ENCODE measurements at regions not wholly inside any gene's neighbourhood (a gene's known extent, or its start where the extent isn't known, plus 50 kb on each side); places are given as distances from the start of the nearest gene placed in this dataset.
A peak's percentile ranks its signal among the peaks of the same experiment; 100 is the strongest.

GRCh38 chr1:99447721-99448120 is 183.4 kb downstream of the PLPPR4 start:
- H3K9me3 Mint-ChIP-seq, result no peaks in the 10 kb centered on the region
- no peak overlapping the region for H3K27ac Mint-ChIP-seq
- no peaks in the 10 kb centered on the region for H3K4me1 Mint-ChIP-seq
- no peaks in the 10 kb centered on the region for H3K36me3 Mint-ChIP-seq (ENCODE audit: low read depth)
- peaks cover 4% of the 10 kb centered on the region for H3K27me3 Mint-ChIP-seq (ENCODE audit: low read depth, poor library complexity)
- no peak overlapping the region for H3K4me3 Mint-ChIP-seq
- TF ChIP-seq CTCF (IDR thresholded peaks at IDR 0.05), result no peak
- no peak for DNase-seq

GRCh38 chr1:99455760-99456159 is 190.2 kb upstream of the PALMD start:
- TF ChIP-seq CTCF (IDR thresholded peaks at IDR 0.05), result no peak
- Mint-ChIP-seq H3K4me1 (no peaks in the 10 kb centered on the region), H3K27me3 (ENCODE audit: low read depth, poor library complexity) (peaks cover 5% of the 10 kb centered on the region), H3K4me3 (no peak overlapping the region), H3K36me3 (ENCODE audit: low read depth) (no peaks in the 10 kb centered on the region), H3K27ac (no peak overlapping the region), H3K9me3 (no peaks in the 10 kb centered on the region)
- no peak for DNase-seq

- Mint-ChIP-seq H3K9me3 (no peaks in the 10 kb centered on the region), H3K36me3 (ENCODE audit: low read depth) (no peaks in the 10 kb centered on the region), H3K4me3 (no peak overlapping the region), H3K27me3 (ENCODE audit: low read depth, poor library complexity) (peaks cover 7% of the 10 kb centered on the region), H3K27ac (no peak overlapping the region), H3K4me1 (no peaks in the 10 kb centered on the region)
- DNase-seq, result no peak
- TF ChIP-seq CTCF (IDR thresholded peaks at IDR 0.05), result no peak
Observed at GRCh38 chr1:99456536-99456935, 189.4 kb upstream of the PALMD start.

GRCh38 chr1:99457381-99458165 is 188.3 kb upstream of the PALMD start:
- DNase-seq, result no peak
- no peak for TF ChIP-seq CTCF (IDR thresholded peaks at IDR 0.05)
- H3K27me3 Mint-ChIP-seq (ENCODE audit: low read depth, poor library complexity), result peaks cover 7% of the 10 kb centered on the region
- peak overlapping the region; percentile 58 for H3K27ac Mint-ChIP-seq
- no peaks in the 10 kb centered on the region for H3K9me3 Mint-ChIP-seq
- no peak overlapping the region for H3K4me3 Mint-ChIP-seq
- H3K36me3 Mint-ChIP-seq (ENCODE audit: low read depth), result no peaks in the 10 kb centered on the region
- no peaks in the 10 kb centered on the region for H3K4me1 Mint-ChIP-seq

- H3K9me3 Mint-ChIP-seq, result no peaks in the 10 kb centered on the region
- no peak for TF ChIP-seq CTCF (IDR thresholded peaks at IDR 0.05)
Observed at GRCh38 chr1:99461499-99461898, 184.4 kb upstream of the PALMD start.

GRCh38 chr1:99464738-99465137 is 181.2 kb upstream of the PALMD start:
- H3K4me1 Mint-ChIP-seq, result no peaks in the 10 kb centered on the region
- H3K4me3 Mint-ChIP-seq, result no peak overlapping the region
- no peaks in the 10 kb centered on the region for H3K9me3 Mint-ChIP-seq
- no peak for TF ChIP-seq CTCF (IDR thresholded peaks at IDR 0.05)
- H3K36me3 Mint-ChIP-seq (ENCODE audit: low read depth), result no peaks in the 10 kb centered on the region
- H3K27me3 Mint-ChIP-seq (ENCODE audit: low read depth, poor library complexity), result peaks cover 11% of the 10 kb centered on the region
- no peak for DNase-seq
- H3K27ac Mint-ChIP-seq, result no peak overlapping the region

More at GRCh38 chr1:99461499-99461898, 184.4 kb upstream of the PALMD start:
- no peak for DNase-seq
- H3K27me3 Mint-ChIP-seq (ENCODE audit: low read depth, poor library complexity), result peaks cover 11% of the 10 kb centered on the region
- no peaks in the 10 kb centered on the region for H3K4me1 Mint-ChIP-seq
- no peak overlapping the region for H3K4me3 Mint-ChIP-seq
- no peak overlapping the region for H3K27ac Mint-ChIP-seq
- no peaks in the 10 kb centered on the region for H3K36me3 Mint-ChIP-seq (ENCODE audit: low read depth)

All from nephron progenitor cell (in vitro differentiated cells).